ENCODE measurements at regions not wholly inside any gene's neighbourhood (a gene's known extent, or its start where the extent isn't known, plus 50 kb on each side); places are given as distances from the start of the nearest gene placed in this dataset.

- no peak for TF ChIP-seq CTCF (conservative IDR thresholded peaks at IDR 0.05; ENCODE audit: low read depth, low read length)
- TF ChIP-seq EZH2 (IDR thresholded peaks at IDR 0.05; ENCODE audit: low read length, unreplicated experiment) = no peak
Measured at GRCh38 chr9:87342743-87343142, 154.9 kb upstream of the DAPK1 start.

All from PC-3 (cell line).